ENCODE measurements at regions not wholly inside any gene's neighbourhood (a gene's known extent, or its start where the extent isn't known, plus 50 kb on each side); places are given as distances from the start of the nearest gene placed in this dataset.

DNA sequence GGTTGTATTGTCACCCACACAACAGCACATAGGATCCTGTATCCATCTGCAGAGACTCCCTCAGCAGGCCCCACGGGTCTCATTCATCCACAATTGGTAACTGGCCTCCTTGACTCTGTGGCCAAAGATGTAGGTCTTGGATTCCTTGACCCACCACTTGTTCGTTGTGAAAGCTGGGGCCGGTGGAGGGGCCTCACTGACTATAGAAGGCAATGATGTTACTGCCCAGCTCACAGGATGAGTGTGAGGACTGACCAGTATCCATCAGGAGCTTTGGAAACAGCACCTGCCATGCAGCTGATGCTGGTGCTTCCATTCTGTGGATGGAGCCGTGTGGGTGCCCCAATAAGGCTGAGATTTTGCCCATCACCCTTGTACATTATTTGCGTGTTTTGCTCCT, 615.7 kb downstream of the BRD1 start:
- no peak for DNase-seq (ENCODE audit: low spot score)

DNA sequence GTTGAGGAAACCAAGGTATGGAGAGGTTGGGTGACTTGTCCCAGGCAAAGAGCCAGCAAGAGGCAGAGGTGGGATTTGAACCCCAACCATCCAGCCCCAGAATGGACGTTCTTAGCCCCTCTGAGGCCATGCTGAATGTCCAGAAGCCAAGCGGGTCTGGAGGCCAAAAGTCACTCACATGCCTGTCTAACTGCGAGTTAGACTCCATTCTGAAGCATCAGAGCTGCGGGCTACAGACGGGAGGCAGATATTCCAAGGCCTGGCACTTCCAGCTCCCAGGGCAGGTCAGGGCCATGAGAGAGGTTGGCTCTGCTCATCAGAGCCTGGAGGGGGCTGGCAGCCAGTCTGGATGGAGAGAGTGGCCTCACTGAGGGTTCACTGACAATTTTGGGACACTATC, 616.5 kb downstream of the BRD1 start:
- DNase-seq (ENCODE audit: low spot score) = no peak

DNA sequence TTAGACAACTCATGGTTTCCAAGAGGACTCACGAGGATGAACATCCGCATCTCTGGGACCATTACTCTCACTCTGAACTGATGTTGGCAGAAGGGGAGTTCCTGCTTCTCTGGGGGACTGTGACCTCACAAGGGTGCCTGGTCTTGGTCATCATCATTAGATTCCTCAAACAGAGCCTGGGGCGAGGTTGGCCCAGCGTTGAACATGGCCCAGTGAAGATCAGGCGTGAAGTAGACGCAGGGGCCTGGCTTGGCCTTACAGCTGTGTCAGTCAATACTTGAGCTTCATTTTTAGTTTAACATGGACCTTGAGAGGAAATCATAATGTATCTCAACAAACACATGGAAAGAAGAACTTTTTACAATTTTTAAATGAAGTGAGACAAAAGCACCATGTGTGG, 617.1 kb downstream of the BRD1 start:
- no peak for DNase-seq (ENCODE audit: low spot score)

- no peak for DNase-seq (ENCODE audit: low spot score)
These were observed 618.0 kb downstream of the BRD1 start for GRCh38 chr22:49209452-49210195.

- DNase-seq (ENCODE audit: low spot score) = no peak
These were observed 618.9 kb downstream of the BRD1 start for GRCh38 chr22:49208768-49209252.

- DNase-seq (ENCODE audit: low spot score) = no peak
These were observed 619.7 kb downstream of the BRD1 start for GRCh38 chr22:49208004-49208402.

DNA sequence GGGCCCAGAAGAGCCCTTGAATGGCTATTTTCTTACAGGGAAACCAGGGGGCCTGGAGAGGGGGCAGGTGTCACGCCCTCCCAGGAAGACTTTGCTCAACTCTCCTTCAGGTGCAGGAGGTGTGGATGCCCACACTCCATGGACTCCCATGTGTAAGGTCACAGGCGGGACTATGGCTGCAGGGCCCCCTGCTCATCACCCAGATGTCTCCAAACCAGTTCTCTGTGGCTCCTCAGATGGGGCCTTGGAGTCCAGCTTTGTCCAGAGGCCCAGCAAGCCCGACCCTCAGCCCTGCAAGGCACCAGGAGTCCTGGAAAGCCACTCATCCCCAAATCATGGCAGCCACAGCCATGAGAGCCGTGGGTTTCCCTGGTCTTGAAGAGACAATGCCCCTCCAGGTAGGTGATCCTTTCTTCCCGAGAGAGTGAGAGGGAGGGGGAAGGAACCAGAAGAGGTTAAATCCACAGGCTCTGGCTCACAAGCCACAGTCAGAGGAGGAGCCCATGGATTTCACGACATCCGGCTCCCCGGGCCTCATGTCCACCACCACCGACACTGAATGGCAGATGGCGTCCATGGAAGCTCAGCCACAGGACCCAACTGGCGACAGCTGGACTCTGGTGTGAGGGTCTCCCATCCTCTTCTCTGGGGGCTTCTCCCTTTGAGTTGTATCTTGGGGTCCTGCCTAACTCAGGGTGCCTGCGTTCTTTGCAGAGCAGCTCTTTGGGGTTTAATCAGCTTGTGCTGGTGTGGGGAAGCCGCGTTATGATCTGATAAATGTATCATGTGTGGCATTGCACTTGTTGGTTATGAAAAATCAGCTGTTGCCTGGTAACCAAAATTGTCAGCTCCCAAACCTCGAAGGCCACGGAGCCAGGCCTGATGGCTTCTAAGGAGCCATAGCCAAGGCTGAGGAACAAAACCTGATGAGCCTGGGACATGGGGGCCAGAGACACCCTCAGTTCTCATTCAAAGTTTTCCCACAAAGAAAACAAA, 620.4 kb downstream of the BRD1 start:
- DNase-seq (ENCODE audit: low spot score) = no peak

DNA sequence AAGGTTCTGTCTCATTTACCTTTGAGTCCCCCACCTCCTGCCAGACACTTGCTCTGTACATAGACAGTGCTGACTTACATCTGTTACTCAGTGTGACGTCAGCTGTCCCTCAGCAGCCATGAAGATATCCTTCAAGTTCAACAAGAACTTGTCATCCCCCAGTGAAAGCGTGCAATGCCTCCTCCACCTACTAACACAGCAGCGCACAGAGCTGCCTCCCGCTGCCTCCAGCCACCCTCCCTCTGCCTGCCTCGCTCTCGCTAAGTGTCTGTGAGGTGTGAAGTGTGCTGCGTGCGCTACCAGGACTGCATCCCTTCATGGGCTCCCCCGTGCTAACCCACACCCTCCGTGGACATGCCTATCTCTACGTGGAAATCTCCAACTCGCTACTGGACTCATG, 621.4 kb downstream of the BRD1 start:
- DNase-seq (ENCODE audit: low spot score) = no peak

- no peak for DNase-seq (ENCODE audit: low spot score)
These were observed 622.2 kb downstream of the BRD1 start for GRCh38 chr22:49205483-49205800.

GRCh38 chr22:49204599-49205482, 622.8 kb downstream of the BRD1 start:
- no peak for DNase-seq (ENCODE audit: low spot score)

- no peak for DNase-seq (ENCODE audit: low spot score)
These were observed 623.6 kb downstream of the BRD1 start for GRCh38 chr22:49203859-49204598.

DNA sequence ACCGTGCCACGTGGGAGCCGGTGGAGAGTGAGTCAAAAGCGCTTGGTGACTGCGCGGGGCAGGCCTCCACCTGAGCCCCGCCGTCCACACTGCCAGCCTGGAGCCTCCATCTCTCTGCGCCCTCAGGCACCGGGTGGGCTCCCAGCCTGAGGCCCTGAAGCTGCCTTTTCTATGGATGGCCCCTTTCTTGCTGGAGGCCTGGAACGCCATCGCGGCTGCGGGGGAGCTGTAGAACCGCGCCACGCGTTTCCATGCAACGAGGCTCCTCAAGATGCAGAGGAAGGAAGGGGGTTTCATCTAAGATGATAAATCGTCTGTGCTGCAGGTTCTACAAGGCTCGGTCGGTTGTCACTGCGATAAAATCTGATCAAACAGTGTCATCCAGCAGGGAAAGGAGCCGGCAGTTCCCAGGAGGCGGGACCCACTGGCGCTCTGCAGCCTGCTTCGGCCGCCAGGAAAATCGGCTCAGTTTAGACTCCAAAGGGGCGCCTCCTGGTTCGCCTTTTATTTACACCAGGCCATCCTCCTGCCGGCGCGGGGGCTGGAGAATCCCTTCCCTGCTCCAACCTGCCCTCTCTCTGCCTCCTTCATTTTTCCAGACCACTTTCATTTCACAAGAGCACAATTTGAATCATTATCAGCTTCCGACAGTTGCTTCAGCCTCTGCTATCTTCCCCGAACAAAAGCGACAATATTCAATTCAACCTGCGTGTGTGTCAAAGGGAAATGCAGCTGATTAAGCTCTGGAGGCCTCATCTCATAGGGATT, 624.4 kb downstream of the BRD1 start:
- DNase-seq (ENCODE audit: low spot score) = no peak

- no peak for DNase-seq (ENCODE audit: low spot score)
These were observed 625.4 kb downstream of the BRD1 start for GRCh38 chr22:49202226-49202625.

DNA sequence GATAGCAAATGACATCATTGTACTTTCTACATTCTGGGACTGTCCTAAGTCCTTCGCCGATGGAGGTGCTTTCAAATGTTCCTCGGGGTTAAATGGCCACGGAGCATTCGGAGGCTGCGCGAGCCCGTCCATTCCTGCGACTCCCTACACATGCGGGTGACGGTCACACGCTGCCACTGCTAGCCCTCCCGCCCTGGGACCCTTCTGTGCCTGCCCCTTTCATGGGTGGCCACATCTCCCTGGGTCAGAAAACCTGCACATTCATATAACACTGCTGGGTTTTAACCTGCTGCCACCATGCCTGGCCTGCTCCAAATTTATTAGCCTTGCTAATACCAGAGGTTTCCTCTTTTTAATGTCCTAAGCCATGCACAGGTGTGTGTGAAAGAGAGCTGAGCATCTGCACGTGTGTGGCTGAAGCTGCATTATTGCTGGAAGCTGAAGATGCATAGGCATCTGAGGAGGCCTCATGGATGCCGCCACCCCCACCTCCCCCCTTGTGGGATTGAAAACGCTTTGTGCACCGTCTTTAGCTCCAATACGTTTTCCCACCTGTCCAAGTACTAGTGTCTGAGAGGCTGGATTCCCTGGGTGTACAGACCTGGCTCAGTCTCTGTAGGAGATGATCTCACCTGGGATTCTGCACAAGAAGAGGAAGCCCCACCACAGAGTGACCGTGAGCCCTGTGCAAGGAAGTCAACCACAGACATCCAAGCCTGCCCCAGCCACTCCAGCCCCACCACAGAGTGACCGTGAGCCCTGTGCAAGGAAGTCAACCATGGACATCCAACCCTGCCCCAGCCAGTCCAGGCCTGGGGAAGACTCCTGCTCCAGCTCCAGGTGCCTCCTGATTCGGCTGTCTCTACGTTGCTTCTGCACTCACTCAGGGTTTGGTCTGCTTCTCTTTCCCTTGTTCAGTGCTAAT, 626.4 kb downstream of the BRD1 start:
- no peak for DNase-seq (ENCODE audit: low spot score)

DNA sequence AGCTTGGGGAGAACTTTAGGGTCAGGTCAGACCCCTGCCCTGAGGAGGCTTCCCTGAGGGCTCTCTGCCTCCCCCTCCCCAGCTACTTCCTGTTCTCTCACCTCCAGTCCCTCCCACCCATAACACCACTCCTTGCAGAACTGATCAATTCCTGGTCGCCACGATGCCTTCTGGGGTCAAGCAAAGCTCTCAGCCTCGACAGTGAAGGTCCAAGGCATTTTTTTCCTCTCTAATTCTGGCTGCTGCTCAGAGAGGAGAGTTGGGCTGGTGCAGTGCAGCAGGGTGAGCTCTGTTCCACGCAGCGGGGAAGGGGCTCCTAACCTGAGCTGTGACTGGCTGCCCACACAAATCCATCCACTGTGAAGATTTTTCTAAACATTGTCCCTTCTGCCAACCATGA, 628.4 kb downstream of the BRD1 start:
- DNase-seq (ENCODE audit: low spot score) = no peak

- DNase-seq (ENCODE audit: low spot score) = no peak
These were observed 629.0 kb downstream of the BRD1 start for GRCh38 chr22:49198705-49199084.

GRCh38 chr22:49197986-49198704, 629.5 kb downstream of the BRD1 start:
- no peak for DNase-seq (ENCODE audit: low spot score)

- DNase-seq (ENCODE audit: low spot score) = no peak
These were observed 630.2 kb downstream of the BRD1 start for GRCh38 chr22:49197505-49197904.

DNA sequence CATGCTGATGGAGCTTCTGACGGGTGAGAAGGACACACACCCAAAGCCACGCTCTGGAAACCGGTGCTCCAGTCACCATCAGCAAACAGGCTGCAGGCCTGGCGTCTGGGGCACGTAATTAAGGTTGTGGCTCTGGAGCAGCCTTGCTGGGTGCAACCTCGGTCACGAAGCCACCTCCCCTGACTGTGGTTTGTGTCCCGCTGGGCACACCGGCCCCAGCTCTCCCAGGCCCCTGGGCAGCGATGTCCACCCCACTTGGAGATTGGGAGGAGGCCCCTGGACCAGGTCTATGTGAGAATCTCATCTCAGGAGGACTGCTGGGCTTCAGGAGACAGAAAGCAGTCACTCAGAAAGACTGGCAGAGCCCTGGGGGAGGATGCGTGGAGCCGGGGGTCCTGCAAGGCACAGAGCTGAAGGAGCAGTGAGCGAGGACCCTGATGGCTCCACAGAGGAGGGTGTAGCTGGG, 631.6 kb downstream of the BRD1 start:
- no peak for DNase-seq (ENCODE audit: low spot score)

Data from AG08396 (cell line).